Liver (tissue), 8 donors: ENCODE measurements at regions not wholly inside any gene's neighbourhood (a gene's known extent, or its start where the extent isn't known, plus 50 kb on each side); places are given as distances from the start of the nearest gene placed in this dataset.

Experiments
- DNase-seq: peaks from one replicate; pipeline ENCODE4 v3.0.0-alpha.2; 2017; ENCODE audit warnings: low spot score
- H3K27ac ChIP-seq, 2 donors: one replicate each; pipeline ENCODE4 v1.7.0; 2013; ENCODE audit warnings: inconsistent platforms in 2 of 2, low read length in 2 of 2, control low read depth in 1 of 2, low read depth in 1 of 2, mild to moderate bottlenecking in 1 of 2
- H3K27me3 ChIP-seq, 4 donors: one replicate each; pipeline versions ENCODE4 v1.6.1 to v1.7.0; 2013; ENCODE audit warnings: low read length in 3 of 4, inconsistent platforms in 1 of 4, mild to moderate bottlenecking in 1 of 4, moderate library complexity in 1 of 4; ENCODE audit not compliant: control insufficient read depth in 4 of 4, insufficient read depth in 4 of 4
- H3K36me3 ChIP-seq, 4 donors: one replicate each; pipeline versions ENCODE4 v1.6.1 to v1.7.0; 2013; ENCODE audit warnings: low read length in 3 of 4, mild to moderate bottlenecking in 3 of 4, low read depth in 1 of 4, moderate library complexity in 1 of 4; ENCODE audit not compliant: control insufficient read depth in 4 of 4, insufficient read depth in 3 of 4
- H3K4me1 ChIP-seq, 4 donors: one replicate each; pipeline versions ENCODE4 v1.6.1 to v1.7.0; 2013; ENCODE audit warnings: low read length in 3 of 4, mild to moderate bottlenecking in 3 of 4, moderate library complexity in 1 of 4; ENCODE audit not compliant: control insufficient read depth in 4 of 4, insufficient read depth in 4 of 4
- H3K4me3 ChIP-seq, 3 donors: one replicate each; pipeline versions ENCODE4 v1.6.1 to v1.7.0; 2013; ENCODE audit warnings: low read length in 3 of 3, control low read depth in 1 of 3, low read depth in 1 of 3, mild to moderate bottlenecking in 1 of 3
- H3K9ac ChIP-seq, 2 donors: one replicate each; pipeline ENCODE4 v1.7.0; 2013; ENCODE audit warnings: low read length in 2 of 2, mild to moderate bottlenecking in 2 of 2, moderate library complexity in 2 of 2, control low read depth in 1 of 2, low read depth in 1 of 2
- H3K9me3 ChIP-seq, 4 donors: one replicate each; pipeline versions ENCODE4 v1.6.1 to v1.7.0; 2013; ENCODE audit warnings: low read length in 3 of 4; ENCODE audit not compliant: control insufficient read depth in 4 of 4
- ATF3 ChIP-seq: IDR thresholded peaks from 2 replicates; pipeline ENCODE4 v1.6.1; 2016; ENCODE audit warnings: antibody characterized with exemption
- EGR1 ChIP-seq, 2 donors: IDR thresholded peaks; 2 replicates each; pipeline ENCODE4 v1.6.1; 2016 to 2018; ENCODE audit warnings: antibody characterized with exemption in 2 of 2, low read depth in 2 of 2
- FOXA2 ChIP-seq: IDR thresholded peaks from 2 replicates; pipeline ENCODE4 v1.6.1; 2016; ENCODE audit warnings: antibody characterized with exemption
- GABPA ChIP-seq, 2 donors: IDR thresholded peaks in 1 of 2; conservative IDR thresholded peaks in 1 of 2; 2 replicates each; pipeline ENCODE4 v1.6.1; 2016; ENCODE audit warnings: antibody characterized with exemption in 2 of 2, mild to moderate bottlenecking in 1 of 2, moderate library complexity in 1 of 2
- HNF4A ChIP-seq, 2 donors: conservative IDR thresholded peaks; 2 replicates each; pipeline ENCODE4 v1.6.1; 2016; ENCODE audit warnings: antibody characterized with exemption in 2 of 2, mild to moderate bottlenecking in 2 of 2
- HNF4G ChIP-seq: IDR thresholded peaks from 2 replicates; pipeline ENCODE4 v1.6.1; 2016; ENCODE audit warnings: antibody characterized with exemption
- JUND ChIP-seq, 2 donors: IDR thresholded peaks; 2 replicates each; pipeline ENCODE4 v1.6.1; 2016; ENCODE audit warnings: antibody characterized with exemption in 2 of 2
- MAX ChIP-seq: IDR thresholded peaks from 2 replicates; pipeline ENCODE4 v1.6.1; 2016; ENCODE audit warnings: antibody characterized with exemption
- NR2F2 ChIP-seq: IDR thresholded peaks from 2 replicates; pipeline ENCODE4 v1.6.1; 2016; ENCODE audit warnings: antibody characterized with exemption
- RAD21 ChIP-seq, 2 donors: IDR thresholded peaks; 2 replicates each; pipeline ENCODE4 v1.6.1; 2016; ENCODE audit warnings: antibody characterized with exemption in 2 of 2, mild to moderate bottlenecking in 2 of 2
- REST ChIP-seq: IDR thresholded peaks from 2 replicates; pipeline ENCODE4 v1.6.1; 2016; ENCODE audit warnings: antibody characterized with exemption, mild to moderate bottlenecking
- RXRA ChIP-seq, 2 donors: IDR thresholded peaks; 2 replicates each; pipeline ENCODE4 v1.6.1; 2017 to 2018; ENCODE audit warnings: antibody characterized with exemption in 2 of 2, mild to moderate bottlenecking in 1 of 2
- SP1 ChIP-seq: IDR thresholded peaks from 2 replicates; pipeline ENCODE4 v1.6.1; 2018; ENCODE audit warnings: antibody characterized with exemption, mild to moderate bottlenecking
- TAF1 ChIP-seq: conservative IDR thresholded peaks from 2 replicates; pipeline ENCODE4 v1.6.1; 2016; ENCODE audit warnings: antibody characterized with exemption, mild to moderate bottlenecking
- YY1 ChIP-seq: IDR thresholded peaks from 2 replicates; pipeline ENCODE4 v1.6.1; 2016; ENCODE audit warnings: antibody characterized with exemption, mild to moderate bottlenecking
- WGBS: extraction: QIAGEN DNeasy Blood & Tissue Kit; methylation state at CpG from one replicate; pipeline ENCODE4 v1.1.7; 2013; 5-methylcytosine and 5-hydroxymethylcytosine counted together
- TF ChIP-seq, protein P1 (sequence below): fragments of 150-350 bp; IDR thresholded peaks from 2 replicates; pipeline ENCODE4 v1.5.1; 2017; ENCODE audit warnings: improper control_type of control experiment, low read depth, low read length; ENCODE audit not compliant: missing input control
- TF ChIP-seq, protein P2 (sequence below): IDR thresholded peaks from 2 replicates; pipeline ENCODE4 v1.6.1; 2016; ENCODE audit warnings: antibody characterized with exemption
- donor health status: healthy.
- donor health status: healthy.
- donor health status: healthy.
- donor health status: healthy.
- donor health status: healthy.

DNA sequence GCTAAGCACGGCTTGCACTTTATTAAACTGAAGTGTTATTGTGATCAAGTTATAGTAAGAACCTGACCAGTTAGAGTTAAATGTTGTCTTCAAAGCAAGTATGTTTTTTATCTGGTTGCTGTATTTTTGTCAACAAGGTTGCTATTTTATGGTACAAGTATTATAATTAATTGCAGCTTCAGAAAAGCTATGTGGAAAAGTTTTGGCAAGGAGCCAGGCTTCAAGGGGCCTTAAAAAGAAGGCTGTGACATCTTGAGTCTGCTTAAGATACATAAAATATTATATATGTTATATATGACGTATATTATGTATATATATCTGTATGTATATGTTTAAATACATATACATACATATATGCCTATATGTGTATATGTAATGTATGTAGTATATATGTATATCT is 1461.2 kb upstream of the CDH8 start:
- no peak for TF ChIP-seq REST
- TF ChIP-seq, protein P1, sequence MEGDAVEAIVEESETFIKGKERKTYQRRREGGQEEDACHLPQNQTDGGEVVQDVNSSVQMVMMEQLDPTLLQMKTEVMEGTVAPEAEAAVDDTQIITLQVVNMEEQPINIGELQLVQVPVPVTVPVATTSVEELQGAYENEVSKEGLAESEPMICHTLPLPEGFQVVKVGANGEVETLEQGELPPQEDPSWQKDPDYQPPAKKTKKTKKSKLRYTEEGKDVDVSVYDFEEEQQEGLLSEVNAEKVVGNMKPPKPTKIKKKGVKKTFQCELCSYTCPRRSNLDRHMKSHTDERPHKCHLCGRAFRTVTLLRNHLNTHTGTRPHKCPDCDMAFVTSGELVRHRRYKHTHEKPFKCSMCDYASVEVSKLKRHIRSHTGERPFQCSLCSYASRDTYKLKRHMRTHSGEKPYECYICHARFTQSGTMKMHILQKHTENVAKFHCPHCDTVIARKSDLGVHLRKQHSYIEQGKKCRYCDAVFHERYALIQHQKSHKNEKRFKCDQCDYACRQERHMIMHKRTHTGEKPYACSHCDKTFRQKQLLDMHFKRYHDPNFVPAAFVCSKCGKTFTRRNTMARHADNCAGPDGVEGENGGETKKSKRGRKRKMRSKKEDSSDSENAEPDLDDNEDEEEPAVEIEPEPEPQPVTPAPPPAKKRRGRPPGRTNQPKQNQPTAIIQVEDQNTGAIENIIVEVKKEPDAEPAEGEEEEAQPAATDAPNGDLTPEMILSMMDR = no peak
- TF ChIP-seq MAX = no peak
- no peak for TF ChIP-seq GABPA (IDR thresholded peaks at IDR 0.05 in 1 of 2, conservative IDR thresholded peaks at IDR 0.05 in 1 of 2)
- no peak for TF ChIP-seq JUND (IDR thresholded peaks at IDR 0.05)
- no peak for TF ChIP-seq TAF1
- no peak for TF ChIP-seq HNF4A (conservative IDR thresholded peaks at IDR 0.05)
- no peak for TF ChIP-seq YY1
- TF ChIP-seq, protein P2, sequence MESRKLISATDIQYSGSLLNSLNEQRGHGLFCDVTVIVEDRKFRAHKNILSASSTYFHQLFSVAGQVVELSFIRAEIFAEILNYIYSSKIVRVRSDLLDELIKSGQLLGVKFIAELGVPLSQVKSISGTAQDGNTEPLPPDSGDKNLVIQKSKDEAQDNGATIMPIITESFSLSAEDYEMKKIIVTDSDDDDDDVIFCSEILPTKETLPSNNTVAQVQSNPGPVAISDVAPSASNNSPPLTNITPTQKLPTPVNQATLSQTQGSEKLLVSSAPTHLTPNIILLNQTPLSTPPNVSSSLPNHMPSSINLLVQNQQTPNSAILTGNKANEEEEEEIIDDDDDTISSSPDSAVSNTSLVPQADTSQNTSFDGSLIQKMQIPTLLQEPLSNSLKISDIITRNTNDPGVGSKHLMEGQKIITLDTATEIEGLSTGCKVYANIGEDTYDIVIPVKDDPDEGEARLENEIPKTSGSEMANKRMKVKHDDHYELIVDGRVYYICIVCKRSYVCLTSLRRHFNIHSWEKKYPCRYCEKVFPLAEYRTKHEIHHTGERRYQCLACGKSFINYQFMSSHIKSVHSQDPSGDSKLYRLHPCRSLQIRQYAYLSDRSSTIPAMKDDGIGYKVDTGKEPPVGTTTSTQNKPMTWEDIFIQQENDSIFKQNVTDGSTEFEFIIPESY = no peak
- no peak for TF ChIP-seq NR2F2
- no peak for TF ChIP-seq RAD21 (IDR thresholded peaks at IDR 0.05)
- no peak for TF ChIP-seq SP1
- TF ChIP-seq EGR1 (IDR thresholded peaks at IDR 0.05; ENCODE audit: low read depth in 2 of 2) = no peak
- no peak for TF ChIP-seq HNF4G
- Histone ChIP-seq H3K27me3 (peaks cover 0 to 1% (median 0%) of the 10 kb centered on the region in 4 donors), H3K4me3 (no peak overlapping the region), H3K9me3 (no peaks in the 10 kb centered on the region), H3K36me3 (no peaks in the 10 kb centered on the region), H3K27ac (no peak overlapping the region), H3K9ac (no peak overlapping the region), H3K4me1 (no peaks in the 10 kb centered on the region)
- DNase-seq = no peak
- 66% methylated on average over 2 of the region's 2 CpGs for WGBS

DNA sequence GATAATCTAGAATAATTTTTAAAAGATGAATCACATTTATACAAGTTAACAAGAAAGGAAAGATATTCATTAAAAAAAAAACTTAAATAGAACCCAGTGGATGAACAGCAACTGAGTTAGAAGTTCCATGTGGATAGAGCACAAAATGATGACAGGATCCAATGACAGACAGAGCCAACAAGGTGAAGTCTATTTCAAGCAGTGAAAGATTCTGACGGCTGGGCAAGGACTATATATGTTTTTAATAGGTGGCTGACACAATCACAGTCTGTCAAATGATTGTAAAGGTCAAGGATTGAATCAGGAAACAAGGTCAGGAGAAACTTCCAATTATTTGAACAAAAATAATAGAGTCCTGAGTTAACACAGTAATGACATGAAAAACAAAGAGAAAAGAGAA is 1460.0 kb upstream of the CDH8 start:
- Histone ChIP-seq H3K4me3 (no peak overlapping the region), H3K9ac (no peak overlapping the region), H3K36me3 (no peaks in the 10 kb centered on the region), H3K9me3 (no peaks in the 10 kb centered on the region), H3K27me3 (peaks cover 0 to 3% (median 0%) of the 10 kb centered on the region in 4 donors), H3K27ac (no peak overlapping the region), H3K4me1 (no peaks in the 10 kb centered on the region)
- no peak for DNase-seq
- 41% methylated on average over 1 of the region's 1 CpG for WGBS
- no peak for TF ChIP-seq ATF3
- TF ChIP-seq FOXA2 = no peak
- no peak for TF ChIP-seq HNF4G
- no peak for TF ChIP-seq NR2F2
- no peak for TF ChIP-seq RXRA (IDR thresholded peaks at IDR 0.05)
- no peak for TF ChIP-seq JUND (IDR thresholded peaks at IDR 0.05)
